ENCODE measurements at regions not wholly inside any gene's neighbourhood (a gene's known extent, or its start where the extent isn't known, plus 50 kb on each side); places are given as distances from the start of the nearest gene placed in this dataset.

DNA sequence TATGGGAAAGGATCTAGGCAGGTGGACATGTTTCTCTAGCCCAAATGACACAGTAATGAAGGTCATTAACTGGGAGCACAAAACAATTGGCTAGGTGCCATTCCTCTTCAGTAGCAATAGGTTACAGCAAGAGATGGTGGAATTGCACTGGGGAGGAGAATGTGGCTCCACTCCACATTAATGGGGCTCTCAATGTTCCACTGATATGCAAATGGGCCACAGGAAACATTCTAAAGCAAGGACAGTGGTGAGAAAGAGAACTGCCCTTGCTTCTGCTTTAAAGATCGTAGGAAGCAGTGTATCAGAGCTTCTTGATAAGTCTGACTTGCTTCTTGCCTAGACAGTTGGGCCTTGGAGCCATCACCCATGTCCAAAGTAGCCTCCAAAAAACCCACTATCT, 271.4 kb upstream of the PPP2R3A start:
- TF ChIP-seq, protein P1, sequence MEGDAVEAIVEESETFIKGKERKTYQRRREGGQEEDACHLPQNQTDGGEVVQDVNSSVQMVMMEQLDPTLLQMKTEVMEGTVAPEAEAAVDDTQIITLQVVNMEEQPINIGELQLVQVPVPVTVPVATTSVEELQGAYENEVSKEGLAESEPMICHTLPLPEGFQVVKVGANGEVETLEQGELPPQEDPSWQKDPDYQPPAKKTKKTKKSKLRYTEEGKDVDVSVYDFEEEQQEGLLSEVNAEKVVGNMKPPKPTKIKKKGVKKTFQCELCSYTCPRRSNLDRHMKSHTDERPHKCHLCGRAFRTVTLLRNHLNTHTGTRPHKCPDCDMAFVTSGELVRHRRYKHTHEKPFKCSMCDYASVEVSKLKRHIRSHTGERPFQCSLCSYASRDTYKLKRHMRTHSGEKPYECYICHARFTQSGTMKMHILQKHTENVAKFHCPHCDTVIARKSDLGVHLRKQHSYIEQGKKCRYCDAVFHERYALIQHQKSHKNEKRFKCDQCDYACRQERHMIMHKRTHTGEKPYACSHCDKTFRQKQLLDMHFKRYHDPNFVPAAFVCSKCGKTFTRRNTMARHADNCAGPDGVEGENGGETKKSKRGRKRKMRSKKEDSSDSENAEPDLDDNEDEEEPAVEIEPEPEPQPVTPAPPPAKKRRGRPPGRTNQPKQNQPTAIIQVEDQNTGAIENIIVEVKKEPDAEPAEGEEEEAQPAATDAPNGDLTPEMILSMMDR (conservative IDR thresholded peaks at IDR 0.05; ENCODE audit: low read length), result no peak
- no peak for TF ChIP-seq EZH2phosphoT487 (IDR thresholded peaks at IDR 0.05; ENCODE audit: borderline replicate concordance)

Measured in Loucy (cell line).